GM12878 (cell line): ENCODE measurements at regions not wholly inside any gene's neighbourhood (a gene's known extent, or its start where the extent isn't known, plus 50 kb on each side); places are given as distances from the start of the nearest gene placed in this dataset.

Experiments
- BACH1 ChIP-seq: fragments of 450-650 bp; IDR thresholded peaks from 2 replicates; pipeline ENCODE4 v1.6.1; 2017; ENCODE audit warnings: mild to moderate bottlenecking, borderline replicate concordance
- EP300 ChIP-seq, 2 experiments: fragments of 150-350 bp in 1 of 2; IDR thresholded peaks; 2 replicates each; pipeline ENCODE4 v1.6.1; 2011 to 2012; ENCODE audit warnings: low read depth in 2 of 2, low read length in 2 of 2, borderline replicate concordance in 1 of 2, improper control_type of control experiment in 1 of 2, inconsistent platforms in 1 of 2; ENCODE audit not compliant: control insufficient read depth in 1 of 2
- EZH2 ChIP-seq: IDR thresholded peaks from 2 replicates; pipeline ENCODE4 v1.6.1; 2012; ENCODE audit warnings: low read depth, mild to moderate bottlenecking, control low read depth, inconsistent platforms, low read length, borderline replicate concordance; ENCODE audit not compliant: control insufficient read depth
- FOXK2 ChIP-seq: fragments of 450-650 bp; IDR thresholded peaks from 2 replicates; pipeline ENCODE4 v1.6.1; 2017; ENCODE audit warnings: mild to moderate bottlenecking, moderate library complexity
- GATAD2B ChIP-seq: fragments of 450-650 bp; conservative IDR thresholded peaks from 2 replicates; pipeline ENCODE4 v1.6.1; 2017; ENCODE audit warnings: low read depth, mild to moderate bottlenecking, moderate library complexity
- NBN ChIP-seq: fragments of 450-650 bp; IDR thresholded peaks from 2 replicates; pipeline ENCODE4 v1.6.1; 2016
- NFYA ChIP-seq: IDR thresholded peaks from 2 replicates; pipeline ENCODE4 v1.6.1; 2011; ENCODE audit warnings: low read depth, mild to moderate bottlenecking, low read length, improper control_type of control experiment, borderline replicate concordance
- POLR2AphosphoS2 ChIP-seq: IDR thresholded peaks from 2 replicates; pipeline ENCODE4 v1.6.1; 2011; ENCODE audit warnings: low read depth, mild to moderate bottlenecking, low read length, improper control_type of control experiment, moderate library complexity
- RFX5 ChIP-seq: IDR thresholded peaks from 2 replicates; pipeline ENCODE4 v1.6.1; 2011; ENCODE audit warnings: low read depth, low read length, improper control_type of control experiment
- TAF1 ChIP-seq: IDR thresholded peaks from 2 replicates; pipeline ENCODE4 v1.6.1; 2011; ENCODE audit warnings: mild to moderate bottlenecking, low read depth, low read length, borderline replicate concordance
- TARDBP ChIP-seq: IDR thresholded peaks from 2 replicates; pipeline ENCODE4 v1.6.1; 2016; ENCODE audit warnings: borderline replicate concordance
- ZNF217 ChIP-seq: fragments of 450-650 bp; IDR thresholded peaks from 2 replicates; pipeline ENCODE4 v1.6.1; 2017; ENCODE audit warnings: antibody characterized with exemption, mild to moderate bottlenecking
- TF ChIP-seq, protein P1 (sequence below), 3 experiments: IDR thresholded peaks in 2 of 3; conservative IDR thresholded peaks in 1 of 3; 2 replicates each; pipeline ENCODE4 v1.5.1; 2011; ENCODE audit warnings: low read depth in 3 of 3, low read length in 3 of 3, mild to moderate bottlenecking in 3 of 3, control low read depth in 2 of 3, moderate library complexity in 2 of 3, inconsistent platforms in 1 of 3, mixed read lengths in 1 of 3; ENCODE audit not compliant: control insufficient read depth in 2 of 3, insufficient read depth in 1 of 3; ENCODE audit errors: extremely low read depth in 1 of 3

- TF ChIP-seq, protein P1, sequence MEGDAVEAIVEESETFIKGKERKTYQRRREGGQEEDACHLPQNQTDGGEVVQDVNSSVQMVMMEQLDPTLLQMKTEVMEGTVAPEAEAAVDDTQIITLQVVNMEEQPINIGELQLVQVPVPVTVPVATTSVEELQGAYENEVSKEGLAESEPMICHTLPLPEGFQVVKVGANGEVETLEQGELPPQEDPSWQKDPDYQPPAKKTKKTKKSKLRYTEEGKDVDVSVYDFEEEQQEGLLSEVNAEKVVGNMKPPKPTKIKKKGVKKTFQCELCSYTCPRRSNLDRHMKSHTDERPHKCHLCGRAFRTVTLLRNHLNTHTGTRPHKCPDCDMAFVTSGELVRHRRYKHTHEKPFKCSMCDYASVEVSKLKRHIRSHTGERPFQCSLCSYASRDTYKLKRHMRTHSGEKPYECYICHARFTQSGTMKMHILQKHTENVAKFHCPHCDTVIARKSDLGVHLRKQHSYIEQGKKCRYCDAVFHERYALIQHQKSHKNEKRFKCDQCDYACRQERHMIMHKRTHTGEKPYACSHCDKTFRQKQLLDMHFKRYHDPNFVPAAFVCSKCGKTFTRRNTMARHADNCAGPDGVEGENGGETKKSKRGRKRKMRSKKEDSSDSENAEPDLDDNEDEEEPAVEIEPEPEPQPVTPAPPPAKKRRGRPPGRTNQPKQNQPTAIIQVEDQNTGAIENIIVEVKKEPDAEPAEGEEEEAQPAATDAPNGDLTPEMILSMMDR (IDR thresholded peaks at IDR 0.05 in 2 of 3, conservative IDR thresholded peaks at IDR 0.05 in 1 of 3; ENCODE audit: control insufficient read depth in 2 of 3, extremely low read depth in 1 of 3, insufficient read depth in 1 of 3, low read depth in 3 of 3, low read length in 3 of 3), result no peak
- no peak for TF ChIP-seq FOXK2
- no peak for TF ChIP-seq POLR2AphosphoS2
- TF ChIP-seq TAF1, result no peak
- TF ChIP-seq NBN, result no peak
- no peak for TF ChIP-seq NFYA
- TF ChIP-seq BACH1, result no peak
- TF ChIP-seq EP300 (IDR thresholded peaks at IDR 0.05; ENCODE audit: borderline replicate concordance in 1 of 2, control insufficient read depth in 1 of 2, low read depth in 2 of 2, low read length in 2 of 2), result no peak
- TF ChIP-seq RFX5, result no peak
- no peak for TF ChIP-seq ZNF217
- no peak for TF ChIP-seq TARDBP
- no peak for TF ChIP-seq GATAD2B
- no peak for TF ChIP-seq EZH2
Observed at GRCh38 chr17:17416400-17417360, 60.1 kb upstream of the MED9 start.
